ENCODE measurements at regions not wholly inside any gene's neighbourhood (a gene's known extent, or its start where the extent isn't known, plus 50 kb on each side); places are given as distances from the start of the nearest gene placed in this dataset.
"Not testable (repeated sequence)": the region's sequence is repeated elsewhere in the genome, so short reads cannot be mapped to it uniquely, and the experiment has no call there.

- DNase-seq (ENCODE audit: low spot score) = no peak
Measured at GRCh38 chr3:106457281-106458180, 588.7 kb upstream of the CBLB start.

- no peak for DNase-seq (ENCODE audit: low spot score)
Measured at GRCh38 chr3:106458952-106459351, 590.1 kb upstream of the CBLB start.

GRCh38 chr3:106466881-106467280 lies 598.1 kb upstream of the CBLB start:
- no peak for DNase-seq (ENCODE audit: low spot score)

GRCh38 chr3:106473576-106474475 lies 605.0 kb upstream of the CBLB start:
- no peak for DNase-seq (ENCODE audit: low spot score)

GRCh38 chr3:106482451-106482850 lies 613.6 kb upstream of the CBLB start:
- DNase-seq (ENCODE audit: low spot score) = no peak

- DNase-seq (ENCODE audit: low spot score) = no peak
Measured at GRCh38 chr3:106485217-106485616, 616.4 kb upstream of the CBLB start.

- DNase-seq (ENCODE audit: low spot score) = no peak
Measured at GRCh38 chr3:106485802-106486201, 617.0 kb upstream of the CBLB start.

- DNase-seq (ENCODE audit: low spot score) = not testable (repeated sequence)
Measured at GRCh38 chr3:106486945-106487639, 618.3 kb upstream of the CBLB start.

- DNase-seq (ENCODE audit: low spot score) = no peak
Measured at GRCh38 chr3:106488331-106488730, 619.5 kb upstream of the CBLB start.

- no peak for DNase-seq (ENCODE audit: low spot score)
Measured at GRCh38 chr3:106491796-106492195, 623.0 kb upstream of the CBLB start.

- no peak for DNase-seq (ENCODE audit: low spot score)
Measured at GRCh38 chr3:106508331-106508893, 639.6 kb upstream of the CBLB start.

- DNase-seq (ENCODE audit: low spot score) = no peak
Measured at GRCh38 chr3:106510206-106510605, 641.4 kb upstream of the CBLB start.

- no peak for DNase-seq (ENCODE audit: low spot score)
Measured at GRCh38 chr3:106512846-106513245, 644.0 kb upstream of the CBLB start.

GRCh38 chr3:106514431-106514830 lies 645.6 kb upstream of the CBLB start:
- DNase-seq (ENCODE audit: low spot score) = no peak

- no peak for DNase-seq (ENCODE audit: low spot score)
Measured at GRCh38 chr3:106518516-106518915, 649.7 kb upstream of the CBLB start.

- no peak for DNase-seq (ENCODE audit: low spot score)
Measured at GRCh38 chr3:106522397-106522796, 653.6 kb upstream of the CBLB start.

GRCh38 chr3:106528932-106529331 lies 660.1 kb upstream of the CBLB start:
- no peak for DNase-seq (ENCODE audit: low spot score)

GRCh38 chr3:106529738-106530137 lies 660.9 kb upstream of the CBLB start:
- DNase-seq (ENCODE audit: low spot score) = no peak

GRCh38 chr3:106530367-106530766 lies 661.6 kb upstream of the CBLB start:
- no peak for DNase-seq (ENCODE audit: low spot score)

- DNase-seq (ENCODE audit: low spot score) = not testable (repeated sequence)
Measured at GRCh38 chr3:106531771-106532329, 663.0 kb upstream of the CBLB start.

- no peak for DNase-seq (ENCODE audit: low spot score)
Measured at GRCh38 chr3:106533093-106533787, 664.4 kb upstream of the CBLB start.
